ENCODE measurements at regions not wholly inside any gene's neighbourhood (a gene's known extent, or its start where the extent isn't known, plus 50 kb on each side); places are given as distances from the start of the nearest gene placed in this dataset.

DNA sequence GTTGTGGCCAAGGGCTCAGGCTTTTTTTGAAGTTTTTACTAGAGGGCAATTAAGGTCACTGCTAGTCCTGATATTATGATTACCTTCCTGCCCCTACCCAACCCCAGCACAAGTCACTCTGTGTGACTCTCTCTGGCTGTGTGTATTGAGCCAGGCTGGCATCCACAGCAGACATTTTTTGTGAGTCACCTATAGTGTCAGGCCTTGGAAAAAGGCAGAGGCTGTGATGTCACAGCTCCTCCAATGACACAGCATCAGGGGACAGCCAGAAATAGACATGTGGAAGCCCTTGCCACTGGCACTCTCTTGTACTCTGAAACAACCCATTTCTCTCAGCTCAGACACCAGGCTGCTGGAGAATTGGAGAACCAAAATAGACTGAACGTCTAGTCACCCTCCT, 145.4 kb downstream of the NMUR2 start:
- no peaks in the 10 kb centered on the region for H3K9me3 ChIP-seq (ENCODE audit: control insufficient read depth, low read length, poor library complexity, severe bottlenecking)
- no peak overlapping the region for H3K27ac Mint-ChIP-seq
- no peak for DNase-seq
- no peak overlapping the region for H3K4me3 Mint-ChIP-seq
- no peak for ATAC-seq
- peaks cover 36% of the 10 kb centered on the region for H3K27me3 Mint-ChIP-seq
- peaks cover 5% of the 10 kb centered on the region for H3K36me3 Mint-ChIP-seq (ENCODE audit: low read depth)
- no peaks in the 10 kb centered on the region for H3K4me1 Mint-ChIP-seq

DNA sequence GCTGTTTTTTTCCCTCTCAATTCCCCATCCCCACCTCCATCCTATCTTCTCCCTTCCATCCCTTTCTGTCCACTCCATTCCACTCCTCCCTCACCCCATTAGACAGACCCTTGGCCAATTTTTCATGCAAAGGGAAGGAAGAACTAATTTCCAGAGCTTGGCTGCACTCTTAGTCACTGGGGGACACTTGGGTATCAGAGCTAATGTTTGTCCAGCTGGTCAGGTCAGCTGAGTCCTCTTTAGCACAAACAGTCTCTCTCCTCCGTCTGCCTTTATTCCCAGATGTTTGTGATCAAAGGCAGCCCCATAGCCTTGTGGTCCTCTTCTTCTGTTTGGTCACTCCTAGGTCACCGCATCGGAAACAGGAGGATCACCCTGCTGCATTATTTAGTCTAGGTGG, 148.5 kb downstream of the NMUR2 start:
- no peak for DNase-seq
- peaks cover 33% of the 10 kb centered on the region for H3K27me3 Mint-ChIP-seq
- peaks cover 2% of the 10 kb centered on the region for H3K36me3 Mint-ChIP-seq (ENCODE audit: low read depth)
- ATAC-seq: no peak
- no peak overlapping the region for H3K4me3 Mint-ChIP-seq
- H3K27ac Mint-ChIP-seq: no peak overlapping the region
- no peaks in the 10 kb centered on the region for H3K4me1 Mint-ChIP-seq
- no peaks in the 10 kb centered on the region for H3K9me3 ChIP-seq (ENCODE audit: control insufficient read depth, low read length, poor library complexity, severe bottlenecking)

DNA sequence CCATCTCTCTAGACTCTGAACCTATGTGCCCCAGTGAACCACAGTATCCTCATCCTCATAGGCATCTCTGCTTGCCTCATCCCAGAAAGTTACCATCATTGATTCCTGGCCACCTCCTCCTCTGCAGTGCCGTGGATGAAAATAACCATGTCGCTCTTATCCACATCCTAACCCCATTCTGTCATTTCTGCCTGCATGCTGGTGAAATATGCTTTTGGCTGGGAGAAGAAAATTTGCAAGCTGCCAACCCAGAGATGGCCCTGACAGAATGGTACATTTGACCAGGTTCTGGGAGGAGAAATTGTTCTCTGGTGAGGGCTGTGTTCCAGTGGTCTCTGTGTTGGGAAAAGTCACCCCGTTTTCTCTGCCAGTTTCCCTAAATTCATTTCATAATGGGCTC, 149.7 kb downstream of the NMUR2 start:
- Mint-ChIP-seq H3K27me3 (peaks cover 21% of the 10 kb centered on the region), H3K27ac (no peak overlapping the region), H3K4me3 (no peak overlapping the region), H3K36me3 (ENCODE audit: low read depth) (peaks cover 2% of the 10 kb centered on the region), H3K4me1 (no peaks in the 10 kb centered on the region)
- H3K9me3 ChIP-seq (ENCODE audit: control insufficient read depth, low read length, poor library complexity, severe bottlenecking): no peaks in the 10 kb centered on the region
- ATAC-seq (no peak), DNase-seq (no peak)

DNA sequence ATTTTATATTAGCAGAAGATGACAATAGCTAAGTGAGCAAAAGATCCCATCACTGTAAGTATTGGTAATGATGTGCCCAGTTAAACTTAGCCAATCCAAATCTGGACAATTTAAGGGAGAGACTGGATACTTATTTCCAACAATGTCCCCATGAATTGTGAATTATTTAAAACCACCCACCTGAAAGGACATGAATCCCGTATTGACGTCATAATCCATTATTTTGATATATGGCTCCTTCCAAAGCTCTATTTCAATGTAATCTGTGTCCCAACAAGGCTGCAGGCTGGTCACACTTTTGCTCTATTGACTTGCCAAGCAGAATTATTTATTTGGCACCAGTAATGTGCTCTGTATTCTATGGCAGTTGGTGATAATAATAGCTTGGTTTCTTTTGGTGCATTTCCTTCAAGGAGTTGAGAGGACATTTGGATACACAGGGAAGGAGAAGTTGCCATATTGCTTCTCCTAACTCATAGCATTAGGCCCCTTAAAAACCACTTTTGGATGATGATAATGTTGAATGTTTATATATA, 157.2 kb downstream of the NMUR2 start:
- Mint-ChIP-seq H3K27me3 (no peaks in the 10 kb centered on the region), H3K4me1 (no peaks in the 10 kb centered on the region), H3K36me3 (ENCODE audit: low read depth) (no peaks in the 10 kb centered on the region), H3K27ac (no peak overlapping the region), H3K4me3 (no peak overlapping the region)
- no peak for DNase-seq
- no peak for ATAC-seq
- no peaks in the 10 kb centered on the region for H3K9me3 ChIP-seq (ENCODE audit: control insufficient read depth, low read length, poor library complexity, severe bottlenecking)

DNA sequence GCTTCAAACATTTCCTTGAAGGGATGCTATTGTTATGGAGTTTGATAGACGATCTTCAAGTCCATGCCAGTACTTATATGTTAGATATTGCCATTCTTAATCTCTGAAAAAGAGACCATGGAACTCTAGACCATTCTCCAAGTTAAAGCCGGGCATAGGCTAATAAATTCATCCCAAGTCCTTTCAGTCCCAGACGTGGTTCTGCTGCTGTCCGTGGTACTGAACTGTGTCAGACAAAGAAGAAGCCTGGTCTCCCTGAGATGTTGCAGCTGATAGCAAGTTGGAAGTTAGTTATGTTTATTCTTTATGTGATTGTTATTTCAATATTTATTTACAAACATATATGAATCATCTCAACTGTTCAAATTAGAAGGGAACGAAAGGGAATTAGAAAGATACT, 158.7 kb downstream of the NMUR2 start:
- no peaks in the 10 kb centered on the region for H3K9me3 ChIP-seq (ENCODE audit: control insufficient read depth, low read length, poor library complexity, severe bottlenecking)
- DNase-seq (no peak), ATAC-seq (no peak)
- Mint-ChIP-seq H3K4me3 (no peak overlapping the region), H3K36me3 (ENCODE audit: low read depth) (no peaks in the 10 kb centered on the region), H3K27ac (no peak overlapping the region), H3K27me3 (no peaks in the 10 kb centered on the region), H3K4me1 (no peaks in the 10 kb centered on the region)

DNA sequence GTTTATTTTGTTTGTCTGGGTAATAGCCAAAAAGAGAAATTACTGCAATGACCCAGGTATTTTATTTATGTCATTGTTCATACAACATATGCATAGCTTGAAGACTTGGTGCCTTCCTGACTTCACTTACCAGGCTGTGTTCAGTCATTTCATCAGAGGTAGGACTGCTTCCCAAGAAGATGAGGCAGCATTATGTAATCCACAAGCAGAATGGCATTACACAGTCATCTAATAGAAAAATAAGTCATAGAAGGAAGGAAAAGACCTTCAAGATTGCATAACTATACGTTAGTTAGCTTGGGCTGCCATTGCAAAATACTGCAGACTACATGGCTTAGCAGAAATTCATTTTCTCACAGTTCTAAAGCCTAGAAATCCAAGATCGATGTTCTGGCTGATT, 167.5 kb downstream of the NMUR2 start:
- Mint-ChIP-seq H3K27me3 (no peaks in the 10 kb centered on the region), H3K4me1 (no peaks in the 10 kb centered on the region), H3K27ac (no peak overlapping the region), H3K4me3 (no peak overlapping the region), H3K36me3 (ENCODE audit: low read depth) (no peaks in the 10 kb centered on the region)
- no peak for DNase-seq
- no peak for ATAC-seq
- no peaks in the 10 kb centered on the region for H3K9me3 ChIP-seq (ENCODE audit: control insufficient read depth, low read length, poor library complexity, severe bottlenecking)

DNA sequence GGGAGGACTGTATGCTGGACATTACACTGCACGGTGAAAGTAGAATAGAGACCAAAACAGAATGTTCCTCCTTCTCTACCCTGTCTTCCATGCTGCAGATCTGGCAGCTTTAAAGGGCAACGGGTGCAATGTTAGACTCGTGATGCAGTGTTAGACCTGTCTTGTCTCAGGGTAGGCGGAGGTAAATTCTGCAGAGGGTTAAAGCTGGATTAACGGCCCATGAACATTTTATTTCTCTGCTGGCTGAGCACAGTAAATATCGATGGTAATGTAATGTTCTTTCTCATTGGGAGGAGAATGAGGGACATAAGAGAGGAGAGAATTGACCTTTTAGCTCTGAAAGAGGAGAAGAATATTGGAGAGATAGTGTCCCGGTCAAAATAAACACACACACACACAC, 178.9 kb downstream of the NMUR2 start:
- no peaks in the 10 kb centered on the region for H3K36me3 Mint-ChIP-seq (ENCODE audit: low read depth)
- peaks cover 5% of the 10 kb centered on the region for H3K27me3 Mint-ChIP-seq
- H3K27ac Mint-ChIP-seq: no peak overlapping the region

DNA sequence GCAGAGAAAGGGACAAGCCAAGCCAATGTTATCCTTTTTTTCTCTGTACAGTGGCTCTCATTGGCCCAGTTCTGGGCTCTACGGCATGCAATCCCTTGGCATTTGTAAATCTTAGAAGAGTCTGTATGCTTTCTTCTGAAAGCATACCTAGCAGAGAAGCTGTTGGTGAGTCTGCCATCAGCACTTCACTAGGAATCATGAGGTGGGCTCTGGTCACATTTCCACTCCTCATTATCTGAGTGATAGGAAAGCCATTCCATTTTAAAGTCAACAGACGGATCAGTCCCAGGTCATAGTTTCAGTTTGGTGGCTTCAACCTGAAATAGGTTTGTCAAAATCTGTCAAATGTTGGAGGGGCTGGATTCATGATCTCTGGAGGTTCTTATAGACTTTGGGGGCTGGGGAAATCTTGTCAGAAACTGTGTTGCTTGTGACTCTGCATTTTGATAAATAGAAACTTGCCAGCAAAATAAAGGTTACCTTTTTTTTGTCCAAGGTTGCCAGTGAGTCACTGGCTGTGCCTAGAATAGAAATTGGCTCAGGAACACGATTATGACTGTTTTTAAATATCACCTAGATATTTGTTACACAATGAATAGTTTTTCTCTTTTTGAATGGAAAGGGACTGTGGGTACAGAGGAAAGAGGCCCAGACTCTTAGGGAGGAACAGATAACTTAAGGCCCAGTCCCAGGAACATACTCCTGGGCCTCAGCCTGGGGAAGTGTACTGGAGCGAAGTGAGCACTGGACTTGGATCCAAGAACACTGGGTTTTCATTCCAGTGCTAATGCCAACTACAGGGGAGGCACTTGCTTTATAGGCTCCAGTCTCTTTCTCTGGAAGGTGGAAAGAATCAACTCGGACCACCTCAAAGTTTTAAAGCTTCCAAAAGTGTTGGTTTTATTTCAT, 183.1 kb downstream of the NMUR2 start:
- peaks cover 5% of the 10 kb centered on the region for H3K27me3 Mint-ChIP-seq
- H3K36me3 Mint-ChIP-seq (ENCODE audit: low read depth): no peaks in the 10 kb centered on the region
- ATAC-seq (no peak), DNase-seq (no peak)
- H3K27ac Mint-ChIP-seq: no peak overlapping the region
- H3K4me3 Mint-ChIP-seq: no peak overlapping the region
- no peaks in the 10 kb centered on the region for H3K9me3 ChIP-seq (ENCODE audit: control insufficient read depth, low read length, poor library complexity, severe bottlenecking)
- peaks cover 6% of the 10 kb centered on the region for H3K4me1 Mint-ChIP-seq

More for the DNA sequence above, 178.9 kb downstream of the NMUR2 start:
- H3K4me1 Mint-ChIP-seq: no peaks in the 10 kb centered on the region
- no peaks in the 10 kb centered on the region for H3K9me3 ChIP-seq (ENCODE audit: control insufficient read depth, low read length, poor library complexity, severe bottlenecking)
- no peak overlapping the region for H3K4me3 Mint-ChIP-seq
- no peak for ATAC-seq
- no peak for DNase-seq

DNA sequence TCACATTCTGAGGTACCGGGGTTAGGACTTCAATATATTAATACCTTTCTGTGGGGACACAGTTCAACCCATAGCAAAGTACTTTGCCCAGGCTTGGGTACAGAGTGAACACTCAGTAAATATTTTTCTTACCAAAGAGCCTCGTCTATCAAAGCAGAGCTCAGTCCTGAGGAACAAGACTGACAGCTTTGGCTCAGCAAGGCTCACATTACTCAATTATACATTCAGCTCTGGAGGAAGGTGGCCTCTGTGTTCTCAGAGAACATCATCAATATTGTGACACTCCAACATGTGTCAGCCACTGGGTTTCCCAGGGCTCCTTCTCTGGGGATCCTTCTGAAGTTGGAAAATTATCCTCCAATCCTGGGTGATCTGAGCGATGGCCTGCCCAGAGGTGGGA, 186.4 kb downstream of the NMUR2 start:
- no peak for ATAC-seq
- Mint-ChIP-seq H3K27me3 (peaks cover 3% of the 10 kb centered on the region), H3K4me3 (no peak overlapping the region), H3K27ac (no peak overlapping the region), H3K36me3 (ENCODE audit: low read depth) (no peaks in the 10 kb centered on the region), H3K4me1 (peaks cover 6% of the 10 kb centered on the region)
- H3K9me3 ChIP-seq (ENCODE audit: control insufficient read depth, low read length, poor library complexity, severe bottlenecking): no peaks in the 10 kb centered on the region
- no peak for DNase-seq

DNA sequence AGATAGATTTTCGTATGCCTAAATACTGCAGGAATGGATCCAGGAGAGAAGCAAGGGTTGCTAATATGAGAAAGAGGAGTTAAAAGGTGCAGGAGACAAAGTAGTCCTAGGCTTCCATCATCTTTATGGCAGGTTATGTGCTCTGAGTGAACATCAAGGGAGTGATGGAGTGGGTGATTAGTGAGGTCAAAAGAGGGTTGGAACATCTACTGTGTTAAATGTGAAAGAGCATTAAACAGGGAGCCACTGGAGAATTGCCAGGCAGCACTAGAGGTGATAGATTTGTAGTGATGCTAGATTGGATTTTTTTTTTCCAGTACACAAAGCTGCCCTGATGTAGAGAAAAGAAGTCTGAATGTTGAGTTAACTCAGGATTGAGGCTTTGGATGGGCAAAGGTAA, 199.3 kb downstream of the NMUR2 start:
- ATAC-seq (no peak), DNase-seq (no peak)
- no peak overlapping the region for H3K27ac Mint-ChIP-seq
- no peaks in the 10 kb centered on the region for H3K9me3 ChIP-seq (ENCODE audit: control insufficient read depth, low read length, poor library complexity, severe bottlenecking)
- no peak overlapping the region for H3K4me3 Mint-ChIP-seq
- no peaks in the 10 kb centered on the region for H3K36me3 Mint-ChIP-seq (ENCODE audit: low read depth)
- H3K27me3 Mint-ChIP-seq: peaks cover 4% of the 10 kb centered on the region
- H3K4me1 Mint-ChIP-seq: no peaks in the 10 kb centered on the region

DNA sequence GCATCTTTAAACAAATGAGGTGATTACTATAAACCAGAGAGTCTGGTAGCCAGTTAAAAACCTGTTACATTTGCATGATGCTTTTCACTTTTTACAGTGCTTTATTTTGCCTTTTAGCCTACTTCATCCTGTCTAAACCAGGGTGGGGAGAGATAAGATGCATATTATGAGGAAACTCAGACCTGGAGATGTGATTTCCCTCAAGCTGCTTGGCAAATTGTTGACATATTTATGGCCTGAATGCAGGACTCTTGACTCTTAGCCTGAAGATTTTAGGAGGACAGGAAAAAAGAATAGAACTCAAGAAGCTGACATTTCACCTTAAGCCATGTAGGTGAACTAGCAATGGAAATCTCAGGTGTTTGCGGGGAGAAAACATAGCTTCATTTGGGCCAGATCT, 202.8 kb downstream of the NMUR2 start:
- peaks cover 2% of the 10 kb centered on the region for H3K36me3 Mint-ChIP-seq (ENCODE audit: low read depth)
- DNase-seq (no peak), ATAC-seq (no peak)
- no peaks in the 10 kb centered on the region for H3K9me3 ChIP-seq (ENCODE audit: control insufficient read depth, low read length, poor library complexity, severe bottlenecking)
- no peaks in the 10 kb centered on the region for H3K4me1 Mint-ChIP-seq
- H3K4me3 Mint-ChIP-seq: no peak overlapping the region
- peaks cover 15% of the 10 kb centered on the region for H3K27me3 Mint-ChIP-seq
- no peak overlapping the region for H3K27ac Mint-ChIP-seq

DNA sequence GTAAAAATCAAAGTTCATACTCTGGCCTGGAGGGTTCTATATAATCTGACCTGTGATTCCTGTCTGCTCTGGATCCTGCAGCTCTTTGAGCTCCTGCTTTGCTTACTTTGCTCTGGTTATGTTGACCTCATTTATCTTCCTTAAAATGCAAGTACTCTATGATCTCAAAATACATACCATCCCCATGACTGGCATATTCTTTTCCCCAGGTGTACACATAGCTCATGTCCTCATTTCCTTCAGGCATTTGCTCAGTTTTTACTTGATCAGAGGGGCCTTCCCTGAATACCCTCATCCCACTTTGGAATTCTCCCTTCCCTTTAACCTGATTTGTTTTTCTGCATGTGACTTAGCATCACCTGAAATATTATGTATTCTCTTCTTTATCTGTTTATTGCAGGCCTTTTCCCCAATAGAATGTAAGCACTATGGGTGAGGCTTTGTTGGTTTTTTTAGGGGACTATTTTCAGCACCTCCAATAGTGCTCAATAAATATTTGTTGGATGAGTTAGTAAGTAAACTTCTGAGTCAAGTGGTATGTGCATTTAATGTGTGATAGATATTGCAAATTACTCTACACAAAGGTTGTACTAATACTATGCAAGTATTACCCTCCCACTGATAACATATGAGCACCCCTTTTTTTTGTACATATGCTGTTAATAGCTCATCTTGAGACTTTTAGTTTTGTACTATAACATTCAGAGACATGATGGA, 211.5 kb downstream of the NMUR2 start:
- Mint-ChIP-seq H3K27ac (no peak overlapping the region), H3K4me3 (no peak overlapping the region), H3K27me3 (peaks cover 6% of the 10 kb centered on the region), H3K4me1 (no peaks in the 10 kb centered on the region), H3K36me3 (ENCODE audit: low read depth) (peaks cover 2% of the 10 kb centered on the region)
- H3K9me3 ChIP-seq (ENCODE audit: control insufficient read depth, low read length, poor library complexity, severe bottlenecking): no peaks in the 10 kb centered on the region
- ATAC-seq (no peak), DNase-seq (no peak)

DNA sequence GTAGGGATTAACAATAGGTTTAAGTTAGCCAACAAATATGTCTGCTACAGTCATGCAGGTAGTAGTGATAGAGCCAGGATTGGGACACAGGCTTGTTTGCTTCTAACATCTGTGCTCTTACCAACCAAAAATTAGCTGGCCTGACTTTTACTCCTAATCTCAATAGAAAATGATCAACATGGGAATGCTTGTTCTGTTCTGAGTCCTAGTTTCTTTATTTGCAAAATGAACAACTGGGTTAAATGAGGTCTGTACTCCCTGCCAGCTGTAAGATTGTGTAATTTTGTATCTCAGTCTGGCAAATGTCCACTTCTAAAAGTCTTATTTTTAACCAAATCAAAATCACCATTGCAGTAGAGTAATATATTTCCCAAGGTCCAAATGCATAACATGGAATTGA, 216.8 kb downstream of the NMUR2 start:
- no peaks in the 10 kb centered on the region for H3K36me3 Mint-ChIP-seq (ENCODE audit: low read depth)
- no peak for DNase-seq
- no peak overlapping the region for H3K27ac Mint-ChIP-seq
- no peak for ATAC-seq
- H3K27me3 Mint-ChIP-seq: no peaks in the 10 kb centered on the region
- peaks cover 4% of the 10 kb centered on the region for H3K4me1 Mint-ChIP-seq
- no peaks in the 10 kb centered on the region for H3K9me3 ChIP-seq (ENCODE audit: control insufficient read depth, low read length, poor library complexity, severe bottlenecking)
- no peak overlapping the region for H3K4me3 Mint-ChIP-seq
